Small intestine (tissue), 7 donors: ENCODE measurements at regions not wholly inside any gene's neighbourhood (a gene's known extent, or its start where the extent isn't known, plus 50 kb on each side); places are given as distances from the start of the nearest gene placed in this dataset.

ENCODE experiments used
- DNase-seq, 2 donors: peaks; one replicate each; pipeline versions ENCODE4 v3.0.0 to v3.0.0-alpha.2; 2013
- FAIRE-seq: peaks from 2 replicates; lab custom pipeline; 2012; peaks lifted over from hg19 to GRCh38; lab: Jason Lieb, UNC
- H3K27ac ChIP-seq, 3 donors: one replicate each; pipeline ENCODE4 v1.5.1; 2013; ENCODE audit warnings: low read length in 2 of 3, mild to moderate bottlenecking in 2 of 3, control low read depth in 1 of 3, inconsistent platforms in 1 of 3, low read depth in 1 of 3, moderate library complexity in 1 of 3
- H3K27me3 ChIP-seq, 3 donors: one replicate each; pipeline ENCODE4 v1.6.1; 2013; ENCODE audit warnings: low read length in 3 of 3, inconsistent platforms in 1 of 3; ENCODE audit not compliant: control insufficient read depth in 3 of 3, insufficient read depth in 3 of 3
- H3K36me3 ChIP-seq, 3 donors: one replicate each; pipeline ENCODE4 v1.6.1; 2013; ENCODE audit warnings: low read length in 3 of 3, inconsistent platforms in 1 of 3, low read depth in 1 of 3, mild to moderate bottlenecking in 1 of 3, moderate library complexity in 1 of 3; ENCODE audit not compliant: control insufficient read depth in 3 of 3, insufficient read depth in 2 of 3
- H3K4me1 ChIP-seq, 3 donors: one replicate each; pipeline ENCODE4 v1.6.1; 2013; ENCODE audit warnings: low read length in 2 of 3, inconsistent platforms in 1 of 3, low read depth in 1 of 3, mild to moderate bottlenecking in 1 of 3, moderate library complexity in 1 of 3; ENCODE audit not compliant: control insufficient read depth in 3 of 3, insufficient read depth in 2 of 3
- H3K4me3 ChIP-seq, 3 donors: one replicate each; pipeline ENCODE4 v1.5.1; 2013; ENCODE audit warnings: low read length in 3 of 3, control low read depth in 1 of 3, inconsistent platforms in 1 of 3, low read depth in 1 of 3, mild to moderate bottlenecking in 1 of 3, moderate library complexity in 1 of 3
- H3K9me3 ChIP-seq, 2 donors: one replicate each; pipeline ENCODE4 v1.6.1; 2013; ENCODE audit warnings: low read depth in 1 of 2, low read length in 1 of 2; ENCODE audit not compliant: control insufficient read depth in 2 of 2, insufficient read depth in 1 of 2
- WGBS, 3 donors: extraction: QIAGEN DNeasy Blood & Tissue Kit; methylation state at CpG; one replicate each; pipeline ENCODE4 v1.1.7; 2013; 5-methylcytosine and 5-hydroxymethylcytosine counted together
- donor health status: healthy with polysubstance abuse.
- donor health status: control.
- donor health status: control.
- donor health status: Bipolar disorder and iron deficiency.
- donor health status: healthy.

DNA sequence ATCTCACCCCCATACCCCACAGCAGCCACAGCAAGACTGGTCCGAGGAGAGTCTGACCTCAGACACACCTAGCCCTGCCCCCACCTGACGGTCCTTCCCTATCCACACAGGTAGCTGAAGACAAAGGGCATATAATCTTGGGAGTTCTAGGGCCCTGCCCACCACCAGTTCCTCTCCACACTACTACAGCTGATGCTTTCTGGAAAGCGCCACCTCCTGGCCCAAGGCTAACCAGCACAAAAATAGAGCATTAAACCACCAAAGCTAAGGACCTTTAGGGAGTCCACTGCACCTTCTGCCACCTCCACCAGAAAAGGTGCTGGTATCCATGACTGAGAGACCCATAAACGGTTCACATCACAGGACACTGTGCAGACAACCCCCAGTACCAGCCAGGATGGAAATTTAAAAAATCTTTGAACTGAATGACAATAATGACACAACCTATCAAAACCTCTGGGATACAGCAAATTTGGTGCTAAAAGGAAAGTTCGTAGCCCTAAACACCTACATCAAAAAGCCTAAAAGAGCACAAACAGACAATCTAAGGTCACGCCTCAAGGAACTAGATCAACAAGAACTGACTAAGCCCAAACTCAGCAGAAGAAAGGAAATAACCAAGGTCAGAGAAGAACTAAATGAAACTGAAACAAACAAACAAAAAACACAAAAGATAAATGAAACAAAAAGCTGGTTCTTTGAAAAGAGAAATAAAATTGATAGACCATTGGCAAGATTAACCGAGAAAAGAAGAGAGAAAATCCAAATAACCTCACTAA, 122.1 kb upstream of the TPRG1 start:
- FAIRE-seq, result peak; percentile 87
- Histone ChIP-seq H3K4me3 (no peak overlapping the region), H3K9me3 (peaks cover 0 to 8% of the 10 kb centered on the region in 2 donors), H3K4me1 (no peaks in the 10 kb centered on the region), H3K27me3 (no peaks in the 10 kb centered on the region), H3K36me3 (no peaks in the 10 kb centered on the region), H3K27ac (peak overlapping the region in 1 of 3 donors; percentile 45)
- WGBS, 3 donors, result 63 to 77% (median 74%) methylated on average over 7 of the region's 7 CpGs
- DNase-seq, result peak in 1 of 2 donors; percentile 3

GRCh38 chr3:189053322-189053721, 118.4 kb upstream of the TPRG1 start:
- peaks cover 0 to 8% of the 10 kb centered on the region in 2 donors for H3K9me3 ChIP-seq
- WGBS, 3 donors, result 81 to 88% (median 87%) methylated on average over 5 of the region's 5 CpGs

DNA sequence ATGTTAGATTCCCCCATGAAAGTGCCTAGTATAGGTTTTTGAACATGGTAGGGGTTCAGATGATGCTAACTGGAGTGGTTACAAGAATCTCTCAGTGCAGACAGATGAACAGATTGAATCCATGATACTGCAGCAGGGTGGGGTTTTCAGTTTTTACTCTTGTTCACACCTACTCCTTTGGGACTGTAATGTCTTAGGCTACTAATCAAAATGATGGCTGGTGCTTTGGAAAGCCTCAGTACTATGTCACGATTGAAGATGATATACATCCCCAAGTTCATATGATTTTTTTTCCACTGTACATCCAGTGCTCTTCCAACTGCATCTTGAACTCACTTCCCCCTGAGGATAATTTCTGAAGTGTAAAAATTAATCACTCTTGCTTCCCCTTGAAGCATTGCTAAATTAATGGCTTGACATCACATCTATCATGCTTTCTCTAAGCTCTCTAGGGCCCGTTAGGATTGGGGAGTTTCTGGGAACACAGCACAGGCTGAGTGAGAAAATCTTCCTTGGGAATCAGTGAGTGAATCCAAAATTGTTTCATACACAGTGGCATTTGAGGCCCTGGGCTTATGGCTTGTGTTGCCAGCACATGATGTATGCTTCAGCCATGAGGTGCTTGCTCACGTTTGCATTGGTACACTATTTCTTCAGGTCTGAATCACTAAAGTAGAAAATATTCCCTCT, 115.0 kb upstream of the TPRG1 start:
- Histone ChIP-seq H3K27me3 (no peaks in the 10 kb centered on the region), H3K9me3 (no peaks in the 10 kb centered on the region), H3K27ac (no peak overlapping the region), H3K4me3 (no peak overlapping the region), H3K36me3 (no peaks in the 10 kb centered on the region), H3K4me1 (no peaks in the 10 kb centered on the region)
- DNase-seq, result no peak
- WGBS, 3 donors, result 69 to 88% (median 84%) methylated on average over 3 of the region's 3 CpGs
- FAIRE-seq, result no peak

More at GRCh38 chr3:189053322-189053721, 118.4 kb upstream of the TPRG1 start:
- Histone ChIP-seq H3K27me3 (no peaks in the 10 kb centered on the region), H3K36me3 (no peaks in the 10 kb centered on the region), H3K4me3 (no peak overlapping the region), H3K27ac (no peak overlapping the region), H3K4me1 (no peaks in the 10 kb centered on the region)
- FAIRE-seq, result no peak
- no peak for DNase-seq

DNA sequence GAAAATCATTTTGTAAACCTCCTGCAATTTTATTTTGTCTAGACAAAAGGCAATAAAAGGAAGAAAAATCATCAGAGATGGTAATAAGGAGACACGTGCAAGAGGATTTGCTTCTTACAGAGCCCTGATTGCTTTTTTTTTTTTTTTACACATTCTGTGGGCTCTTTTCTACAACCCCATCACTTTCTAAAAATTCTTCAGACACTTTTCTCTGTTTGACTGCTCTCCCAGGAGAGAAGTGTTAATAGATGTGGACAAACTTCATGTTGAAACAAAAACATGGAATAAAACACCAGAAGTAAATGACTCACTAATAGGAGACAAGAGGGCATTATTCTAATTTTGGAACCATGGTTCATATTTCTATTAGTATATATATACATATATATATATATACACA, 114.4 kb upstream of the TPRG1 start:
- H3K9me3 ChIP-seq, result no peaks in the 10 kb centered on the region
- H3K27ac ChIP-seq, result no peak overlapping the region
- no peaks in the 10 kb centered on the region for H3K27me3 ChIP-seq
- no peak for FAIRE-seq
- no peaks in the 10 kb centered on the region for H3K36me3 ChIP-seq
- 83 to 94% (median 91%) methylated on average over 1 of the region's 1 CpG for WGBS, 3 donors
- DNase-seq, result no peak
- no peaks in the 10 kb centered on the region for H3K4me1 ChIP-seq
- no peak overlapping the region for H3K4me3 ChIP-seq

DNA sequence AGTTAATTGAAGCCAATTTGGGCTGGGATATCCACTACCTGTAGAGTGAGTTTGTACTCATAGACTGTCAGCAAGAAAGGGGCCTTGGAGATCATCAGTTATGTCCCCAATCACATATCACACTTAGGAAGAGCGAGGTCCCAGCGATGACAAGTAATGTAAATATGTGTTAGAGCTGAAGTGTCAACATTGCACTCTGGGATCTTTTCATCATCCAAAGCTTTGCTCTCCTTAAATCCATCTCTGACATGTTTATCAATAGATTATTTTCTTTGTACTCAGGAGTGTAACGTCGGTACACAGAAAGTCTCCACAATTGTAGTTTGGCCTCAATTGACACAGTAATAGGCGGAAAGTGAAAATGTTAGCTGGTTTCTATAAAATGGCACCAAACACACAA, 113.7 kb upstream of the TPRG1 start:
- no peak for FAIRE-seq
- Histone ChIP-seq H3K27ac (no peak overlapping the region), H3K36me3 (no peaks in the 10 kb centered on the region), H3K9me3 (no peaks in the 10 kb centered on the region), H3K27me3 (no peaks in the 10 kb centered on the region), H3K4me3 (no peak overlapping the region), H3K4me1 (no peaks in the 10 kb centered on the region)
- DNase-seq, result no peak
- whole genome bisulfite sequencing, 3 donors, result 78 to 80% (median 80%) methylated on average over 5 of the region's 5 CpGs

GRCh38 chr3:189070965-189071364, 100.8 kb upstream of the TPRG1 start:
- no peaks in the 10 kb centered on the region for H3K9me3 ChIP-seq
- FAIRE-seq (no peak), DNase-seq (no peak)
- H3K4me1 ChIP-seq, result no peaks in the 10 kb centered on the region
- H3K36me3 ChIP-seq, result no peaks in the 10 kb centered on the region
- H3K4me3 ChIP-seq, result no peak overlapping the region
- H3K27ac ChIP-seq, result no peak overlapping the region
- no peaks in the 10 kb centered on the region for H3K27me3 ChIP-seq

DNA sequence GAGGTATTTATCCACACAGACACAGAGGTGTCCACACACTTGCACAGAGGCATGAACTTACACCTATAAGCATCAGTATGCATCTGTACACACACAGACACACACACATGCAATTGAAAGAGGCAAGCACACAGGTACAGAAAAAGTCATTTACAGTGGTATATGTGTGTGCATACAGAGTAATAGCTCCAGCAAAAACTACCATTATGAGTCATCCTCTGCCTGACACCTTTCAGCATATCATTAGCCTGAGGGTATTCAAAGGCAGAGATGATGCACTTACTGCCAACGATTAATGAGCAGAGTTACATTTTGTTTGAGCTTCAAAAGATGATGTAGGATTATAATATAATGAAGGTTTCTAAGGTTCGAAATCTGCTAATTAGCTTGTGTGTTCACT, 100.3 kb upstream of the TPRG1 start:
- 66 to 77% (median 74%) methylated on average over 2 of the region's 2 CpGs for WGBS, 3 donors
- DNase-seq (no peak), FAIRE-seq (no peak)
- no peaks in the 10 kb centered on the region for H3K4me1 ChIP-seq
- H3K4me3 ChIP-seq, result no peak overlapping the region
- no peaks in the 10 kb centered on the region for H3K36me3 ChIP-seq
- H3K9me3 ChIP-seq, result no peaks in the 10 kb centered on the region
- H3K27me3 ChIP-seq, result no peaks in the 10 kb centered on the region
- no peak overlapping the region for H3K27ac ChIP-seq

DNA sequence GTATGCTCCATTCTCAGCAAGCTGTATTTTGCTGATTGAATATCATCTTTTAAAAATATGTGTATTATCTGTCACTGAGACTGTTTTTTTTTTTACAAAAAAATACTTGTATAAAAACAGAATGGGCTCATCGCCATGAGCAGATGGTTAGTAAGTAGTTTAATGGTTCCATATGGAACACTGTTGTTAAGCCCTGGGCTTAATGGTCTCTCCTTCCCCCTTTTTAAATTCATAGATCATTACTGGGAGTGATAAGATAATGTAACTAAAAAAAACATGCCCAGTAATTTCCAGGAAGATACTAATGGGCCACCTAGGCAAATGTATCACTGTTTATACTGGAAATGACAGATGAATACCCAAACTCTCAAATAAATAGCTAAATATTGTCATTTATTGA, 95.3 kb upstream of the TPRG1 start:
- FAIRE-seq, result no peak
- Histone ChIP-seq H3K9me3 (no peaks in the 10 kb centered on the region), H3K4me3 (no peak overlapping the region), H3K27me3 (no peaks in the 10 kb centered on the region), H3K27ac (no peak overlapping the region), H3K36me3 (no peaks in the 10 kb centered on the region), H3K4me1 (no peaks in the 10 kb centered on the region)
- 79 to 100% (median 88%) methylated on average over 1 of the region's 1 CpG for WGBS, 3 donors
- DNase-seq, result no peak
